Liver (tissue), 3 donors: ENCODE measurements at regions not wholly inside any gene's neighbourhood (a gene's known extent, or its start where the extent isn't known, plus 50 kb on each side); places are given as distances from the start of the nearest gene placed in this dataset.

Experiments
- ATF3 ChIP-seq: IDR thresholded peaks from 2 replicates; pipeline ENCODE4 v1.6.1; 2016; ENCODE audit warnings: antibody characterized with exemption
- CTCF ChIP-seq: fragments of 150-350 bp; IDR thresholded peaks from 2 replicates; pipeline ENCODE4 v1.5.1; 2017; ENCODE audit warnings: improper control_type of control experiment, low read depth, low read length; ENCODE audit not compliant: missing input control
- FOXA1 ChIP-seq: IDR thresholded peaks from 2 replicates; pipeline ENCODE4 v1.6.1; 2016; ENCODE audit warnings: antibody characterized with exemption
- FOXA2 ChIP-seq: IDR thresholded peaks from 2 replicates; pipeline ENCODE4 v1.6.1; 2016; ENCODE audit warnings: antibody characterized with exemption
- GABPA ChIP-seq, 2 donors: IDR thresholded peaks in 1 of 2; conservative IDR thresholded peaks in 1 of 2; 2 replicates each; pipeline ENCODE4 v1.6.1; 2016; ENCODE audit warnings: antibody characterized with exemption in 2 of 2, mild to moderate bottlenecking in 1 of 2, moderate library complexity in 1 of 2
- HNF4A ChIP-seq, 2 donors: conservative IDR thresholded peaks; 2 replicates each; pipeline ENCODE4 v1.6.1; 2016; ENCODE audit warnings: antibody characterized with exemption in 2 of 2, mild to moderate bottlenecking in 2 of 2
- JUND ChIP-seq, 2 donors: IDR thresholded peaks; 2 replicates each; pipeline ENCODE4 v1.6.1; 2016; ENCODE audit warnings: antibody characterized with exemption in 2 of 2
- MAX ChIP-seq: IDR thresholded peaks from 2 replicates; pipeline ENCODE4 v1.6.1; 2016; ENCODE audit warnings: antibody characterized with exemption
- NR2F2 ChIP-seq: IDR thresholded peaks from 2 replicates; pipeline ENCODE4 v1.6.1; 2016; ENCODE audit warnings: antibody characterized with exemption
- RAD21 ChIP-seq, 2 donors: IDR thresholded peaks; 2 replicates each; pipeline ENCODE4 v1.6.1; 2016; ENCODE audit warnings: antibody characterized with exemption in 2 of 2, mild to moderate bottlenecking in 2 of 2
- REST ChIP-seq: IDR thresholded peaks from 2 replicates; pipeline ENCODE4 v1.6.1; 2016; ENCODE audit warnings: antibody characterized with exemption, mild to moderate bottlenecking
- SP1 ChIP-seq: IDR thresholded peaks from 2 replicates; pipeline ENCODE4 v1.6.1; 2018; ENCODE audit warnings: antibody characterized with exemption, mild to moderate bottlenecking
- TAF1 ChIP-seq: conservative IDR thresholded peaks from 2 replicates; pipeline ENCODE4 v1.6.1; 2016; ENCODE audit warnings: antibody characterized with exemption, mild to moderate bottlenecking
- YY1 ChIP-seq: IDR thresholded peaks from 2 replicates; pipeline ENCODE4 v1.6.1; 2016; ENCODE audit warnings: antibody characterized with exemption, mild to moderate bottlenecking
- donor health status: healthy.
- donor health status: healthy.

GRCh38 chr2:4838626-4839025 lies 853.6 kb upstream of the SOX11 start:
- no peak for TF ChIP-seq CTCF
- TF ChIP-seq RAD21 (IDR thresholded peaks at IDR 0.05), result no peak
- no peak for TF ChIP-seq HNF4A (conservative IDR thresholded peaks at IDR 0.05)
- TF ChIP-seq MAX, result no peak
- TF ChIP-seq TAF1, result no peak
- no peak for TF ChIP-seq JUND (IDR thresholded peaks at IDR 0.05)
- TF ChIP-seq GABPA (IDR thresholded peaks at IDR 0.05 in 1 of 2, conservative IDR thresholded peaks at IDR 0.05 in 1 of 2), result no peak
- TF ChIP-seq YY1, result no peak
- no peak for TF ChIP-seq REST
- no peak for TF ChIP-seq FOXA1
- TF ChIP-seq SP1, result no peak
- TF ChIP-seq ATF3, result no peak
- no peak for TF ChIP-seq FOXA2
- TF ChIP-seq NR2F2, result no peak
